Thyroid gland (tissue), 4 donors: ENCODE measurements at regions not wholly inside any gene's neighbourhood (a gene's known extent, or its start where the extent isn't known, plus 50 kb on each side); places are given as distances from the start of the nearest gene placed in this dataset.

Experiments
- POLR2A ChIP-seq, 2 donors: fragments of 450-650 bp; IDR thresholded peaks; one replicate each; pipeline ENCODE4 v1.6.1; 2017; ENCODE audit warnings: antibody characterized with exemption in 2 of 2, mild to moderate bottlenecking in 2 of 2, moderate library complexity in 1 of 2
- TF ChIP-seq, protein P1 (sequence below), 6 experiments: fragments of 200-600 bp in 3 of 6; fragments of 450-650 bp in 3 of 6; sonication (generic) in 3 of 6; IDR thresholded peaks; one replicate each; pipeline ENCODE4 v1.5.1; 2016 to 2019; ENCODE audit warnings: antibody characterized with exemption in 6 of 6, mild to moderate bottlenecking in 2 of 6, inconsistent platforms in 1 of 6, moderate library complexity in 1 of 6

DNA sequence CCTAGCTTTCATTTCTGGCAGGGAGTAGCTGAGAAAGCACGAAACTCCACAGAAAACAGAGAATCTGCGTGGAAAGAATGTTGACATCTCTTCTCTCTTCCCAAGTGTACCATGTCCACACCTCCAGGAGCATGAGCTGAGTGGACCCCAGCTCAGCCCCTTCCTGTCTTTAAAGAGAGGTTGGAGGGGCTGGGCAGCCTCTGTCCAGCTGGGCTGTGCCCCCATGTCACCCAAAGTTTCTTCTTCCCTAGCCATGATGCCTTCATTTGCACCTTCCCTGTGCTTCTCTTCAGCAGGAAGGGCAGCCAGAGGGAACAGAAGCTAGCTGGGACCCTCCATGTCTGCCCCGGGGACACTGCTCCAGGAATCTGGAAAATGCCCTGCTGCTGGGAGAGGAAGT, 655.0 kb upstream of the DEFB115 start:
- TF ChIP-seq, protein P1, sequence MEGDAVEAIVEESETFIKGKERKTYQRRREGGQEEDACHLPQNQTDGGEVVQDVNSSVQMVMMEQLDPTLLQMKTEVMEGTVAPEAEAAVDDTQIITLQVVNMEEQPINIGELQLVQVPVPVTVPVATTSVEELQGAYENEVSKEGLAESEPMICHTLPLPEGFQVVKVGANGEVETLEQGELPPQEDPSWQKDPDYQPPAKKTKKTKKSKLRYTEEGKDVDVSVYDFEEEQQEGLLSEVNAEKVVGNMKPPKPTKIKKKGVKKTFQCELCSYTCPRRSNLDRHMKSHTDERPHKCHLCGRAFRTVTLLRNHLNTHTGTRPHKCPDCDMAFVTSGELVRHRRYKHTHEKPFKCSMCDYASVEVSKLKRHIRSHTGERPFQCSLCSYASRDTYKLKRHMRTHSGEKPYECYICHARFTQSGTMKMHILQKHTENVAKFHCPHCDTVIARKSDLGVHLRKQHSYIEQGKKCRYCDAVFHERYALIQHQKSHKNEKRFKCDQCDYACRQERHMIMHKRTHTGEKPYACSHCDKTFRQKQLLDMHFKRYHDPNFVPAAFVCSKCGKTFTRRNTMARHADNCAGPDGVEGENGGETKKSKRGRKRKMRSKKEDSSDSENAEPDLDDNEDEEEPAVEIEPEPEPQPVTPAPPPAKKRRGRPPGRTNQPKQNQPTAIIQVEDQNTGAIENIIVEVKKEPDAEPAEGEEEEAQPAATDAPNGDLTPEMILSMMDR (IDR thresholded peaks at IDR 0.05) = no peak
- no peak for TF ChIP-seq POLR2A (IDR thresholded peaks at IDR 0.05)
